GM12874 (cell line): ENCODE measurements at regions not wholly inside any gene's neighbourhood (a gene's known extent, or its start where the extent isn't known, plus 50 kb on each side); places are given as distances from the start of the nearest gene placed in this dataset.

ENCODE experiments used
- TF ChIP-seq, protein P1 (sequence below): IDR thresholded peaks from 2 replicates; pipeline ENCODE4 v1.5.1; 2011; ENCODE audit warnings: low read depth, mild to moderate bottlenecking, control low read depth, low read length, moderate library complexity; ENCODE audit not compliant: insufficient read depth

DNA sequence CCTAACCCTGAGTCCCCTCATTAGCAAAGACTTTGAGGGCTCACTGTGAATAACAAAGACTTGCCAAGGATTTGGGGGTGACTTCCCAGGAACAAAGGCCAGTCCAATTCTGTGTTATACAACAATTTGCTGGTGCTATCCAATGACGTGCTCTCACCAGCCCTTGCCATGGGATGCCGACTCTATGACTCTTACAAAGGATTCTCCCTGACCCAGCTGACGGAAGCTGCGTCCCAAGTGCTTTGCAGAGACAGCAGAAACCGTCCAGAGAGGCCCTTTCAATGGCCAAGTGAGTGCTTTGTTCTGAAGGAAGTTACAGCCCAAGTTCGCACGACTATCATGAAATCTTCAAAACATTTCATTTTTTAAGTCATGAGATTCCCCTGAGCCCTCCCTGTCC lies 345.3 kb upstream of the TNRC6C start:
- TF ChIP-seq, protein P1, sequence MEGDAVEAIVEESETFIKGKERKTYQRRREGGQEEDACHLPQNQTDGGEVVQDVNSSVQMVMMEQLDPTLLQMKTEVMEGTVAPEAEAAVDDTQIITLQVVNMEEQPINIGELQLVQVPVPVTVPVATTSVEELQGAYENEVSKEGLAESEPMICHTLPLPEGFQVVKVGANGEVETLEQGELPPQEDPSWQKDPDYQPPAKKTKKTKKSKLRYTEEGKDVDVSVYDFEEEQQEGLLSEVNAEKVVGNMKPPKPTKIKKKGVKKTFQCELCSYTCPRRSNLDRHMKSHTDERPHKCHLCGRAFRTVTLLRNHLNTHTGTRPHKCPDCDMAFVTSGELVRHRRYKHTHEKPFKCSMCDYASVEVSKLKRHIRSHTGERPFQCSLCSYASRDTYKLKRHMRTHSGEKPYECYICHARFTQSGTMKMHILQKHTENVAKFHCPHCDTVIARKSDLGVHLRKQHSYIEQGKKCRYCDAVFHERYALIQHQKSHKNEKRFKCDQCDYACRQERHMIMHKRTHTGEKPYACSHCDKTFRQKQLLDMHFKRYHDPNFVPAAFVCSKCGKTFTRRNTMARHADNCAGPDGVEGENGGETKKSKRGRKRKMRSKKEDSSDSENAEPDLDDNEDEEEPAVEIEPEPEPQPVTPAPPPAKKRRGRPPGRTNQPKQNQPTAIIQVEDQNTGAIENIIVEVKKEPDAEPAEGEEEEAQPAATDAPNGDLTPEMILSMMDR = no peak

DNA sequence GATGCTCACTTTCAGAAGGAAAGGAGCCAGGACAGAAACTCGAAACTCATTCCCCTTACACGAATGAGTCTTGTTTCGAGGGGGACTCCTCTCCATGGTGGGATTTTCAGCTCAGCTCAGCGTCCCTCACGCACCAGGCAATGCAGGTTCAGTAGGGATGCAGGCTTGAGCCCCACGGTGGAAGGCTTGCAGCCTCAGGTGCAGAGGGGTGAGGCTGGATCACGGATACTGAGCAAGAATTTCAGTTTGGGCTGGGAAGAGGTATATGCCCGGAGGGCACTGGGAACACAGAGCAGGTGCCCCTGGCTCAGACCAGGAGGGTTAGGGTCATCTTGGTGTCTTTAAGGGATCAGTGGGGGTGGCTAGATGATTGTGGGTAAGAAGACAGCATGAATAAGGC lies 344.9 kb upstream of the TNRC6C start:
- TF ChIP-seq, protein P1 = no peak

DNA sequence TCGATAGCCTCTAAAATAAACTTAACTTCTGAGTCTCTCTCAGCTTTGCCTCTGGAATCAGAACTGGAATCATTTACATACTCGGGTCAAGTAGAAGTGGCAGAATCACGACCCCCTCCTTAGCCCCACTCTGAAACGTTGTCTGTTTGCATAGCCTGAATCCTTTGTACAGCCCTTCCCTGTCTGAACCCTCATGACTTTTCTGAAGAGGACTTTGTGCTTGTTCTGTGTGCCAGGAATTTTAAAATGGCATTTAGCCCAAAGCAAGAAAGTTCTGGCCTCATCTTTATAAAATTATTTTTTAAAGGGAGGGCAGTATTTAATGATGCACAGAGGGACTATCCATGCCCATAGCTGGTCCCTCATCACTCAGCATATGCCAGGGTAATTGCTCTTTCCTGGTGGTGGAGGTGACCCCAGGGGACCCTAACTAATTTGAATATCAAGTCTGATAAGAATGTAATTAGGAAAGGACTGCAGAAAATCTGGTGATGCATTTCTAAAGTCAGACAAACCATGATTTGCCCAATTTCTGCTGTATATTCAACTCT lies 342.7 kb upstream of the TNRC6C start:
- TF ChIP-seq, protein P1 = no peak

DNA sequence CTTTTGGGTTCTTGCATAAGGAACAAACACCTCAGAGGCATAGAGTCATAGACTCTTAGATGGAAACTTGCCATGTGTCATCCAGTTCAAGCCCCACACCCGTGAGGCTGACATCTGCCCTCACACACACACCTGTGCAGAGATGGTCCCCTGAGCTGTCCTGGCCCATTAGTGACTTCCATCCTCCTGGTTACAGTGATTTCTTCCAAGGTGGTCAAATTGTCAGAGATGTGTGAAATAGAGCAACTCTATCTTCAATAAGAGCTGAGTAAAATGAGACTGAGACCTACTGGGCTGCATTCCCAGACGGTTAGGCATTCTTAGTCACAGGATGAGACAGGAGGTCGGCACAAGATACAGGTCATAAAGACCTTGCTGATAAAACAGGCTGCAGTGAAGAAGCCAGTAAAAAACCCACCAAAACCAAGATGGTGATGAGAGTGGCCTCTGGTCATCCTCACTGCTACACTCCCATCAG lies 342.2 kb upstream of the TNRC6C start:
- TF ChIP-seq, protein P1 = no peak

DNA sequence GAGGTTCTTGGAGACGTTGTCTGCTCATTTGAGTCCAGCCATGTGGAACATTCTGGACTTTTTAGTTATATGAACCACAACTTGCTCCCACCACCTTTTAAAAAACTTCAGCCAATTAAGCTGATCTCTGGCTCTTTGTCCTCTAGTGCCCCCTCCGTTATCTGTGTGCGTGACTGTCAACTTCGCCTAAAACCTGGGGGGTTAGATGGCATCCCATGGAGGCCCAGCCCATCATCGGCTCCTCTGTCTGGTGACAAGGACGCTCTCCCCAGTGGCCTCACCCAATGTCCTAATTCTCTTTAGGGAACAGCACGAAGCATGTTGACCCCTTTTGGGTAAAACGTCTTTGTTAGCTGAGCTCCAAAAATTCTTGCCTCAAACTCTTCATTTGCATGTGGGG lies 341.0 kb upstream of the TNRC6C start:
- TF ChIP-seq, protein P1 = no peak

DNA sequence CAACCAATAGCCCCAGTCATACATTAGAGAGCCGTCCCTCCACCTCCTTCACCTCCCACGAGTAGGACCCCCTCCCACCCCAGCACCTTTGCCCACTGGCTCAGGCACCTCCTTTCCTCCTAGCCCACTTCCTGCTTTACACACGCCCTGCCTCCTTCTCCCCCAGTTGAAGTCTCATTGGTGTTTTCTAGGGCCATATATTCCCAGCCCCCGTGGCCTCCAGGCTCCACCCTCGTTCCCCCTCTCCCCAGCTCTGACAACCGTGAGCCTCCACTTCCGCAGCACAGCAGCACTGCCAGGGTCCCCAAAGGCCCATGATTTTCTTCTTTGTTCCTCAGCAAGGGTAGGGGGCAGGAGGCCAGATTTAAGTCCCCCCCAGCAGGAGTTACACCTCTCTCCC lies 340.3 kb upstream of the TNRC6C start:
- TF ChIP-seq, protein P1 = no peak

DNA sequence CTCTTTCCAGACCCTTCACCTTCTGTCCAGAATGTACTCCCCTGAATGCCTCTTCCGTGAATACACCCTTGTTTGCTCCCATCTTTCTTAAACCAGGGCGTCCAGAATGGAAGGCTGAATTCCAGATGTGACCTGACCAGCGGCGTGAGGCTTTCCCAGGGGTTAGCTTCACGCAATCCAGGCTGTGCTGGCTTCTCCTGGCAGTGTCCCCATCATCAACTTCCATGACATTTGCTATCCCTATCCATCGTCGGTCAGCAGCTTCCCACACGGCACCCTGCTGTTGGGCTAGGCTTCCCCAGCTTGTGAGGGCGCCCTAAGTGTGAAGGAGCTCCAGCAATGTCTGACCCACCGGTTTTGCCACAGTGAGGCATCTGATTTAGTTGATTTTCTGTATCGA lies 339.8 kb upstream of the TNRC6C start:
- TF ChIP-seq, protein P1 = no peak
